H9 (cell line): ENCODE measurements at regions not wholly inside any gene's neighbourhood (a gene's known extent, or its start where the extent isn't known, plus 50 kb on each side); places are given as distances from the start of the nearest gene placed in this dataset.

Source experiments
- DNase-seq: peaks from one replicate; pipeline ENCODE4 v3.0.0-alpha.2; 2017
- H2AFZ ChIP-seq: one replicate; pipeline ENCODE4 v1.6.1; 2013; ENCODE audit warnings: mild to moderate bottlenecking, low read length, control low read depth, moderate library complexity
- H2AK5ac ChIP-seq: 2 replicates; pipeline ENCODE4 v1.6.1; 2013; ENCODE audit warnings: low read length, control low read depth, mixed read lengths; ENCODE audit not compliant: insufficient read length
- H2BK120ac ChIP-seq: one replicate; pipeline ENCODE4 v1.6.1; 2013; ENCODE audit warnings: low read depth, mild to moderate bottlenecking, low read length, control low read depth, inconsistent platforms; ENCODE audit not compliant: poor library complexity, severe bottlenecking
- H2BK12ac ChIP-seq: 2 replicates; pipeline ENCODE4 v1.6.1; 2013; ENCODE audit warnings: low read length, control low read depth, mixed read lengths, low read depth; ENCODE audit not compliant: insufficient read length
- H2BK15ac ChIP-seq: 2 replicates; pipeline ENCODE4 v1.6.1; 2013; ENCODE audit warnings: low read depth, low read length, control low read depth
- H2BK20ac ChIP-seq: one replicate; pipeline ENCODE4 v1.6.1; 2013; ENCODE audit warnings: low read depth, mild to moderate bottlenecking, low read length, control low read depth, inconsistent platforms; ENCODE audit not compliant: poor library complexity, severe bottlenecking
- H2BK5ac ChIP-seq: 2 replicates; pipeline ENCODE4 v1.6.1; 2013; ENCODE audit warnings: low read length, control low read depth, mixed read lengths; ENCODE audit not compliant: insufficient read length
- H3K14ac ChIP-seq: 2 replicates; pipeline ENCODE4 v1.6.1; 2013; ENCODE audit warnings: low read length, control low read depth; ENCODE audit not compliant: insufficient read depth
- H3K18ac ChIP-seq: 2 replicates; pipeline ENCODE4 v1.6.1; 2013; ENCODE audit warnings: low read depth, mild to moderate bottlenecking, mixed read lengths, low read length, control low read depth; ENCODE audit not compliant: insufficient read length
- H3K23ac ChIP-seq: 2 replicates; pipeline ENCODE4 v1.6.1; 2013; ENCODE audit warnings: low read length, control low read depth, mixed read lengths, low read depth; ENCODE audit not compliant: insufficient read length
- H3K23me2 ChIP-seq: 2 replicates; pipeline ENCODE4 v1.6.1; 2013; ENCODE audit warnings: low read depth, mild to moderate bottlenecking, mixed read lengths, low read length, control low read depth; ENCODE audit not compliant: insufficient read length, poor library complexity, severe bottlenecking
- H3K27ac ChIP-seq: 2 replicates; pipeline ENCODE4 v1.5.1; 2013; ENCODE audit warnings: low read length, control low read depth, mixed read lengths, low read depth; ENCODE audit not compliant: insufficient read length
- H3K27me3 ChIP-seq: 2 replicates; pipeline ENCODE4 v1.6.1; 2013; ENCODE audit warnings: low read length, control low read depth, inconsistent platforms; ENCODE audit not compliant: insufficient read depth
- H3K4ac ChIP-seq: 2 replicates; pipeline ENCODE4 v1.6.1; 2013; ENCODE audit warnings: low read depth, mild to moderate bottlenecking, control low read depth, inconsistent platforms, low read length, moderate library complexity
- H3K4me1 ChIP-seq: 2 replicates; pipeline ENCODE4 v1.6.1; 2013; ENCODE audit warnings: low read length, control low read depth, inconsistent platforms; ENCODE audit not compliant: insufficient read depth
- H3K4me2 ChIP-seq: 2 replicates; pipeline ENCODE4 v1.6.1; 2013; ENCODE audit warnings: low read length, control low read depth, mixed read lengths; ENCODE audit not compliant: insufficient read length, insufficient read depth
- H3K56ac ChIP-seq: 2 replicates; pipeline ENCODE4 v1.6.1; 2013; ENCODE audit warnings: low read depth, mild to moderate bottlenecking, mixed read lengths, low read length, control low read depth; ENCODE audit not compliant: insufficient read length
- H3K79me1 ChIP-seq: 2 replicates; pipeline ENCODE4 v1.6.1; 2013; ENCODE audit warnings: low read depth, mild to moderate bottlenecking, moderate library complexity, low read length, control low read depth, inconsistent platforms; ENCODE audit not compliant: insufficient read depth, poor library complexity, severe bottlenecking
- H3K79me2 ChIP-seq: 2 replicates; pipeline ENCODE4 v1.6.1; 2013; ENCODE audit warnings: low read length, control low read depth, inconsistent platforms; ENCODE audit not compliant: insufficient read depth
- H3K9ac ChIP-seq: 2 replicates; pipeline ENCODE4 v1.6.1; 2013; ENCODE audit warnings: low read length, control low read depth, mixed read lengths; ENCODE audit not compliant: insufficient read length; ENCODE audit errors: extremely low read depth
- H3K9me3 ChIP-seq: one replicate; pipeline ENCODE4 v1.6.1; 2013; ENCODE audit warnings: low read depth, low read length, inconsistent platforms; ENCODE audit not compliant: control insufficient read depth
- H3T11ph ChIP-seq: one replicate; pipeline ENCODE4 v1.6.1; 2013; ENCODE audit warnings: mild to moderate bottlenecking, low read length, control low read depth, inconsistent platforms
- H4K20me1 ChIP-seq: one replicate; pipeline ENCODE4 v1.6.1; 2013; ENCODE audit not compliant: control insufficient read depth, insufficient read length, insufficient read depth
- H4K5ac ChIP-seq: 2 replicates; pipeline ENCODE4 v1.6.1; 2013; ENCODE audit warnings: low read depth, mild to moderate bottlenecking, mixed read lengths, low read length, control low read depth; ENCODE audit not compliant: insufficient read length
- H4K8ac ChIP-seq: replicated peaks from 2 replicates; pipeline ENCODE4 v1.6.1; 2013; ENCODE audit warnings: low read length, control low read depth, mixed read lengths, low read depth; ENCODE audit not compliant: insufficient read length
- H4K91ac ChIP-seq: 2 replicates; pipeline ENCODE4 v1.6.1; 2013; ENCODE audit warnings: low read depth, mild to moderate bottlenecking, moderate library complexity, mixed read lengths, low read length, control low read depth; ENCODE audit not compliant: insufficient read length
- H3K27ac Mint-ChIP-seq, 3 experiments: 2 replicates in 2 of 3; 3 replicates in 1 of 3; pipeline ENCODE4 v1.8.0; 2020 to 2021; ENCODE audit warnings: mixed read lengths in 3 of 3, mild to moderate bottlenecking in 1 of 3, moderate library complexity in 1 of 3
- H3K27me3 Mint-ChIP-seq: 2 replicates; pipeline ENCODE4 v1.8.0; 2021; ENCODE audit warnings: low read depth, mild to moderate bottlenecking, moderate library complexity, mixed read lengths
- H3K36me3 Mint-ChIP-seq, 3 experiments: 2 replicates in 2 of 3; 3 replicates in 1 of 3; pipeline ENCODE4 v1.8.0; 2020 to 2021; ENCODE audit warnings: low read depth in 3 of 3, mixed read lengths in 3 of 3; ENCODE audit not compliant: insufficient read depth in 1 of 3
- H3K4me1 Mint-ChIP-seq, 2 experiments: 2 replicates each; pipeline ENCODE4 v1.8.0; 2020; ENCODE audit warnings: mixed read lengths in 2 of 2
- H3K4me3 Mint-ChIP-seq, 2 experiments: 2 replicates in 1 of 2; 3 replicates in 1 of 2; pipeline ENCODE4 v1.8.0; 2020 to 2021; ENCODE audit warnings: mild to moderate bottlenecking in 2 of 2, mixed read lengths in 2 of 2, moderate library complexity in 1 of 2
- H3K9me3 Mint-ChIP-seq, 2 experiments: 2 replicates in 1 of 2; 3 replicates in 1 of 2; pipeline ENCODE4 v1.8.0; 2020; ENCODE audit warnings: mild to moderate bottlenecking in 2 of 2, mixed read lengths in 2 of 2, moderate library complexity in 1 of 2
- WGBS: extraction: QIAGEN DNeasy Blood & Tissue Kit; methylation state at CpG from one replicate; pipeline ENCODE4 v1.1.7; 2013; ENCODE audit warnings: missing lambda C conversion rate, low lambda C conversion rate, mixed read lengths; ENCODE audit not compliant: insufficient read length; ENCODE audit errors: extremely low coverage; 5-methylcytosine and 5-hydroxymethylcytosine counted together
- TF ChIP-seq, protein P1 (sequence below): fragments of 200-600 bp; sonication (generic); conservative IDR thresholded peaks from 3 replicates; pipeline ENCODE4 v1.8.0; 2021; ENCODE audit warnings: antibody characterized with exemption, mild to moderate bottlenecking

DNA sequence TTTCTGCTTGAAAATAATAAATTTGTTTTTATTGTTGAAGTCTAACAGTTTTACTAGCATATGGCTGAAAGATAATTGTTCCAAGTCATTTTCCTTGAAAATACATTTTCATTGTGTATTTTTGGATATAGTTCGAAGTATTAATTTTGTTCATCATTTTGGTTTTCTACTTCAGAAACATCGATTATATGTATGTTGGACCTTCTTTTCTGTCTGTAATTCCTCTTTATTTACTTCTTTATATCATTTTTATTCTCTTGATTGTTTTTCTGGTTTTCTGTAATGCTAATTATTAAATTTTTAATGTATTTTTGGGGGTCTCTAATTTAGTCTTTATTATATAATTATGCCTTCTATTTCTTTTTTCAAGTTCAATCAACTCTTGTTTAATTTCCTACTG, 407.1 kb upstream of the FRG1 start:
- H2BK15ac ChIP-seq, result no peak overlapping the region
- Mint-ChIP-seq H3K4me3 (no peak overlapping the region), H3K27me3 (no peaks in the 10 kb centered on the region; the same call in 1 of the 2 replicates), H3K4me1 (no peaks in the 10 kb centered on the region), H3K27ac (no peak overlapping the region), H3K36me3 (peaks cover 5 to 16% (median 6%) of the 10 kb centered on the region in 3 experiments), H3K9me3 (peaks cover 72 to 82% of the 10 kb centered on the region in 2 experiments)
- no peak overlapping the region for H3K23ac ChIP-seq
- H3K9me3 ChIP-seq, result peaks cover 23% of the 10 kb centered on the region
- no peak overlapping the region for H2BK120ac ChIP-seq
- no CpG with 5 or more reads among the region's 2 CpGs for WGBS
- no peak overlapping the region for H2AK5ac ChIP-seq
- no peak overlapping the region for H3K4me2 ChIP-seq
- H3T11ph ChIP-seq, result no peak overlapping the region
- H3K14ac ChIP-seq, result no peak overlapping the region
- no peaks in the 10 kb centered on the region for H3K79me1 ChIP-seq
- H3K23me2 ChIP-seq, result no peaks in the 10 kb centered on the region
- H3K4me1 ChIP-seq, result no peaks in the 10 kb centered on the region
- TF ChIP-seq, protein P1, sequence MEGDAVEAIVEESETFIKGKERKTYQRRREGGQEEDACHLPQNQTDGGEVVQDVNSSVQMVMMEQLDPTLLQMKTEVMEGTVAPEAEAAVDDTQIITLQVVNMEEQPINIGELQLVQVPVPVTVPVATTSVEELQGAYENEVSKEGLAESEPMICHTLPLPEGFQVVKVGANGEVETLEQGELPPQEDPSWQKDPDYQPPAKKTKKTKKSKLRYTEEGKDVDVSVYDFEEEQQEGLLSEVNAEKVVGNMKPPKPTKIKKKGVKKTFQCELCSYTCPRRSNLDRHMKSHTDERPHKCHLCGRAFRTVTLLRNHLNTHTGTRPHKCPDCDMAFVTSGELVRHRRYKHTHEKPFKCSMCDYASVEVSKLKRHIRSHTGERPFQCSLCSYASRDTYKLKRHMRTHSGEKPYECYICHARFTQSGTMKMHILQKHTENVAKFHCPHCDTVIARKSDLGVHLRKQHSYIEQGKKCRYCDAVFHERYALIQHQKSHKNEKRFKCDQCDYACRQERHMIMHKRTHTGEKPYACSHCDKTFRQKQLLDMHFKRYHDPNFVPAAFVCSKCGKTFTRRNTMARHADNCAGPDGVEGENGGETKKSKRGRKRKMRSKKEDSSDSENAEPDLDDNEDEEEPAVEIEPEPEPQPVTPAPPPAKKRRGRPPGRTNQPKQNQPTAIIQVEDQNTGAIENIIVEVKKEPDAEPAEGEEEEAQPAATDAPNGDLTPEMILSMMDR, result no peak
- H4K20me1 ChIP-seq, result no peaks in the 10 kb centered on the region
- no peak overlapping the region for H3K27ac ChIP-seq
- no peak overlapping the region for H3K56ac ChIP-seq
- H3K4ac ChIP-seq, result no peak overlapping the region
- no peak overlapping the region for H2BK5ac ChIP-seq
- no peak overlapping the region for H2BK12ac ChIP-seq
- H4K5ac ChIP-seq, result no peak overlapping the region
- H4K91ac ChIP-seq, result no peak overlapping the region
- H3K79me2 ChIP-seq, result no peaks in the 10 kb centered on the region
- H3K27me3 ChIP-seq, result no peaks in the 10 kb centered on the region
- H4K8ac ChIP-seq, result no peak overlapping the region
- no peak for DNase-seq
- no peak overlapping the region for H3K18ac ChIP-seq
- no peak overlapping the region for H2AFZ ChIP-seq
- H3K9ac ChIP-seq, result no peak overlapping the region
- H2BK20ac ChIP-seq, result no peak overlapping the region
